ENCODE measurements at regions not wholly inside any gene's neighbourhood (a gene's known extent, or its start where the extent isn't known, plus 50 kb on each side); places are given as distances from the start of the nearest gene placed in this dataset.

DNA sequence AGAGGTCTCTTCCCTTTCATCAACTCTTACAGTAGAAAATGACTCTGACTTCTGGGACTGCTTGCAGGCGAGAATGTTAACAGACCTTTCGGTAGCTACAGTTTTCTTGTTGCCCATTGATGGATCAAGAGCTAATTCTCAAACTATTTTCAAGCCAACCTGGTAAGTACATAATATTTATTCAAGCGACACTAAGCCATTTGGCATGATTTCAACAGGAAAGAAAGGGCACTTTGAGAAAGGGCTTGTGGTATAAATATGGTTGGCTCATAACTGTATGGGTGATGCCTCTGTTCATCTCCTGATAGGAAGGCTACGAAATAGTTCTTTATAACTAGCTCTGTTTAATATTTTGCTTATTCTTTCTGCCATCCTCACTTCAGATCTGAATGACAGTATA lies 196.2 kb upstream of the CNTN4 start:
- DNase-seq (no peak), ATAC-seq (ENCODE audit: poor library complexity) (no peak)
- intact Hi-C loops (cut with DNase I) = no loop called here

GRCh38 chr3:1903111-1903510 lies 195.6 kb upstream of the CNTN4 start:
- ATAC-seq (ENCODE audit: poor library complexity) (no peak), DNase-seq (no peak)
- intact Hi-C loops (cut with DNase I) = no loop called here

GRCh38 chr3:1907911-1908310 lies 190.8 kb upstream of the CNTN4 start:
- DNase-seq (no peak), ATAC-seq (ENCODE audit: poor library complexity) (no peak)
- intact Hi-C loops (cut with DNase I) = no loop called here

DNA sequence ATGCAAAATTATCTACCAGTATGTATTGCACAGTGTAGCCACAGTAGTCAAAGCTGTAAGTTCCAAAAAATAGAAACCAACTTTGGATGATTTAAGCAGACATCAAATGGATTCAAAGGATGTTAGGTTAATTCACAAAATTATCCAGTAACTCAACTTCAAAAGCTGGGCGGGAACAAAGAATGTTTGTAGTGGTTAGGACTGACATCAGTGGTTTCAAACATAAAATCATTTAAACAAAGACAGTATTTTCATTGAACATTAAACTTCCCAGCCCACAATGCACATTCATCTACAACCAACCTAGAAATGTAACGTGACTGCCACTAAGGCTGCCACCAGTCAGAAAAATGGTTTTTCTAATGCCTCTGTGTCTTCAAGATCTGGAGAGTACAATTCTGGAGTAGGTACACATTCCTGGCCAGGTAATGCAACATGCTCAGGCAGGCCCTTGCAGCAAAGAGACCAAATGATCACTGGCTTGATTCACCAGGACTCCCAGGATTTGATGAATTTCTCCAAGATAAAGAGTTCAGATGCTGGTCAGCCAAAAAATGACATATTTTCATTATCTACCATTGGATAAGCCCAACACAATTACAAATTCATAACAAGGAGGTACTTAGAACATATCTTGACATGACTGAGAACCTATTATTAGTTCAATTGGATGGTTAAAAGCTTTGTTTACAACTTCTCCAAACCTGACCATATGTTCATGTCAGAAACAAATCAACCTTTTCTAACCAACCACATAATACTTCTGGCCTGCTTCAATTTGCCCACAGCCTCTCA lies 189.8 kb upstream of the CNTN4 start:
- no peak for DNase-seq
- ATAC-seq (ENCODE audit: poor library complexity) = no peak
- intact Hi-C loops (cut with DNase I) = no loop called here

DNA sequence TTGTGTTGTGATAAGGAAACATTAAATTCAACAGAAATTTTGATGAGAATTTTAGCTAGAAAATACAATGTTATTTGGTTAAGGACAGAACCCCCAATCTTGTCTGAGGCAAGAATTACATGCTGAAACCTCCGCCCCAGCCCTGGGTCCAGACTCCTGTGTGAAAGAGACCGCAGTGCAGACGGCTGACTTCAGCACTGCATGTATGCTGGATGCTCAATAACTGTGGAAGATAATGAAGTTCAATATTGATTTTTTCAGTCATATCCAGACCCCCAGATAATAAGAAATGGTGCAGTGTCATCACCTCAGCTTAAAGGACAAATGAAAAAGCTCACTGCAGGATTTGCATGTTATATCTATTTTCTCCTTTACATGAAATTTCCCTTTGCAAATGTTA lies 188.3 kb upstream of the CNTN4 start:
- intact Hi-C loops (cut with DNase I) = no loop called here
- DNase-seq = no peak
- no peak for ATAC-seq (ENCODE audit: poor library complexity)

- DNase-seq = no peak
- no peak for ATAC-seq (ENCODE audit: poor library complexity)
- intact Hi-C loops (cut with DNase I) = no loop called here
Measured at GRCh38 chr3:1929788-1930414, 168.8 kb upstream of the CNTN4 start.

- intact Hi-C loops (cut with DNase I) = no loop called here
- DNase-seq (no peak), ATAC-seq (ENCODE audit: poor library complexity) (no peak)
Measured at GRCh38 chr3:1938975-1939374, 159.7 kb upstream of the CNTN4 start.

DNA sequence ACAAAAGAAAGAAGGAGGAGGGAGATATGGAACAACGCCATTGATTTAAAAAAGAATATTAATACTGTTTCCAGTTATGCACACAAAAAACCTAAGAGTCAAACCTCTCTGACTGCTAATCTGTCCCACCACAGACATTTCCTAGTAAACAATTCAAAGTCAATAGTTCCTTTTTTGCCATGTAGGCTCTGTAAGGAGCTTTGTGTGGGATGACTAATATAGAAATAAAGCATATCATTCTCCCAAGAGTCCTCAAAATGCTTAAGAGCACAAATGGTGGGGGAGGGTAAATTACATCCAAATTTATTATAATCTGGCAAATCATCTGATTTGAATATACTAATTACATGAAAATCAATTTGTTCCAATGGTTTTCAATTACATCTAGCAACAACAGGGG lies 155.9 kb upstream of the CNTN4 start:
- DNase-seq = no peak
- ATAC-seq (ENCODE audit: poor library complexity) = no peak
- intact Hi-C loops (cut with DNase I) = no loop called here

- DNase-seq = no peak
- intact Hi-C loops (cut with DNase I) = no loop called here
- ATAC-seq (ENCODE audit: poor library complexity) = no peak
Measured at GRCh38 chr3:1943395-1944118, 155.1 kb upstream of the CNTN4 start.

DNA sequence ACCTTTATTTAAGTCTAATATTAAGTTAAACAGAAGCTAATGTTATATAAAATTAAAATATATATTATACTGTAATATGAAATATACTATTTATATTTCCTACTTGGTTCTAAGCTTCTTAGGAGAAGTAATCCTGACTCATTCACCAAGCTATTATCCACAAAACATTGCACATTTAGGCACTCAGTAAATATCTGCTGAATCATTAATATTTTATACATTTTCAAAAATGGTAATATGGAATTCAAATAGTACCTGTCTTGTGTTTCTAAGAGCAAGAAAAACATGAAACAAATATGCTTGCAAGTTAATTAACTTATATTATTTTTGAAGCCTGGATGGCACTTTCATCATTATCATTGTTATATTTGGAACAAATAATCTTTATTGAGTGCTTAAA lies 153.0 kb upstream of the CNTN4 start:
- intact Hi-C loops (cut with DNase I) = no loop called here
- DNase-seq (no peak), ATAC-seq (ENCODE audit: poor library complexity) (no peak)

DNA sequence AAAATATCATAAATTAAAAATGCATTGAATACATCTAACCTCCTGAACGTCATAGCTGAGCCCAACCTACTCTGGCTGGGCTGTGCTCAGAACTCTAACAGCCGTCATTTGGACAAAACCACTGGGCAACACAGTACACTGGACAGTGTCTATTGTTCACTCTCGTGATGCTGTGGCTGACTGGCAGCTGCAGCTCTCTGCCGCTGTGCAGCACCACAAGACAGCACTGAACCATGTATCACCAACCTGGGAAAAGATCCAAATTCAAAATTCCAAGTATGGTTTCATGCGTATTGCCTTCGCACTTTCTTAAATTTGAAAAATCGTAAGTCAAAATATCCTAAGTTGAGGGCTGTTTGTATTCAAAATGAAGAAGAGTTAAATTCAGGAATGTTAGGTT lies 145.1 kb upstream of the CNTN4 start:
- ATAC-seq (ENCODE audit: poor library complexity) (no peak), DNase-seq (no peak)
- intact Hi-C loops (cut with DNase I) = no loop called here

GRCh38 chr3:1954632-1955031 lies 144.0 kb upstream of the CNTN4 start:
- no peak for DNase-seq
- intact Hi-C loops (cut with DNase I) = no loop called here
- ATAC-seq (ENCODE audit: poor library complexity) = no peak

DNA sequence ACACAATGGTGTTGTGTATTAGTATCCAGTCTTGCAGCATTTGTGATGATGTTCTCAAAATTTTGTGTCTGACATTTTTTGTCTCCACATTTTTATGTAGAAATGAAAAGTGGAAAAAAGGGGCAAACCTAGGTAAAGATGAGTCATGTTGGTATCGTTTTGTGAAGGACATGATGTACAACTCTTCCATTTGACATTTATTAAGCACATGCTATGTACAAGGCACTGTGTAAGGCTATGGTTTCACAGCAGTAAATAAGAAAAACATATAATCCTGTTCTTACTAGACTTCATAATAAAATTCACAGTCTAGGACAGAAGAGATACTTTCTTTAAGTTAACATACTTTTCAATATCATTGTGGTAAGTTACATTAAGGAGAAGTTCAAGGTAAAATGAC lies 143.5 kb upstream of the CNTN4 start:
- intact Hi-C loops (cut with DNase I) = no loop called here
- no peak for DNase-seq
- no peak for ATAC-seq (ENCODE audit: poor library complexity)

DNA sequence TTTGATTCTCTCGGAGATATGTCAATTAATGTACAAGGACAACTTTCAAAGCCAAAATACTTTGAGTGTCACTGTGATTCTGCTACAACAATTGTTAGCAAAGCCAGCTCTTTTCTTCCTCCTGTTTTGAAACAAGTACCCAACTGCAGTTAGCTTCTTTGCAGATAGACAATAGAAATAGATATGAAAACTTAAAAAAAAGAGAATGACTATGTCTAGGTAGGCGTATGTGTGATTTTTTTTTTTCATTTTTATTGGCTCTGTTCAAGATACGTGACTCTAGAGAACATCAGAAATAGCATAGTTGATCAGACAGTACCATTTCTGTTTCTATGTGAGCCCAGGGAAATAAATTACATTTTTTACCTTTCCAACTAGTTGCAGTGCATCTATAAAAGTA lies 142.9 kb upstream of the CNTN4 start:
- intact Hi-C loops (cut with DNase I) = no loop called here
- no peak for ATAC-seq (ENCODE audit: poor library complexity)
- no peak for DNase-seq

DNA sequence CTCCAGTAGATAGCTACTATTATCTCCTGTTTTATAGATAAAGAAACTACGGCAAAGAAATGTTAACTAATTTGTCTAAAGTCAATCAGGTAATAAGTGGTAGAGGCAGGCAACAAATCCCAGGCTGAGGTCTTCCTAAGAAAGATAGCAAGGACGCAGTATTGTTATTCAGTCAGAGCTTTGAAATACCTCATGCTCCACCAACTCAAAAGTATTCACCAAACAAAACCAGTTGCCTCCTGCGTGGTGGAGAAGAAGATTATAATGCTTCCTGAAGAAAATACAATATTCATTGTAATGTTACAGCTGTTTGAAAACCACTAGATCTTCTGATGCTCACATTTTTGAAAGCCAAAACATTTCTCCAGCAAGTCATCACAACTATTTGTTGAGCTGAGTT lies 138.2 kb upstream of the CNTN4 start:
- DNase-seq (no peak), ATAC-seq (ENCODE audit: poor library complexity) (no peak)
- intact Hi-C loops (cut with DNase I) = no loop called here

- intact Hi-C loops (cut with DNase I) = no loop called here
- DNase-seq = no peak
Measured at GRCh38 chr3:1962396-1963088, 136.1 kb upstream of the CNTN4 start.

GRCh38 chr3:1963896-1964295 lies 134.8 kb upstream of the CNTN4 start:
- no peak for ATAC-seq (ENCODE audit: poor library complexity)
- DNase-seq = no peak
- intact Hi-C loops (cut with DNase I) = no loop called here

More at GRCh38 chr3:1962396-1963088, 136.1 kb upstream of the CNTN4 start:
- no peak for ATAC-seq (ENCODE audit: poor library complexity)

DNA sequence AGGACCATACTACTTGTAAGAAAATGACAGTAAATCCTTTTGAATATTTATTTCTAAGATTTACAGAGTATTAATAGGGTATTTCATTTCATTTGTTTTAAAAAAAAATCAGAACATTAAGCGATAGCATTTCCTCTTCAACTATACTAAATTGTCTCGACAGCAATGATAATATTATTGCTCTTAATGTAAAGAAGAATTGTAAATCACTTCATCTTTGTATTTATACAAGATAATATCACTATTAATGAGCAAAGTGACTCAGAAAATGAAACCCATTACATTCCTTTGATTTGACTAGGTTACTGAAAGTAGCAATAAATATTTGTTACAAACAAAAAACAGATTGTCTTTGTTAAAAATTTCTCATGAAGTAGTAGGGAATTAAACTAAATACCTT lies 131.1 kb upstream of the CNTN4 start:
- no peak for ATAC-seq (ENCODE audit: poor library complexity)
- intact Hi-C loops (cut with DNase I) = no loop called here
- no peak for DNase-seq

GRCh38 chr3:1969281-1969680 lies 129.4 kb upstream of the CNTN4 start:
- no peak for ATAC-seq (ENCODE audit: poor library complexity)
- intact Hi-C loops (cut with DNase I) = no loop called here
- no peak for DNase-seq

DNA sequence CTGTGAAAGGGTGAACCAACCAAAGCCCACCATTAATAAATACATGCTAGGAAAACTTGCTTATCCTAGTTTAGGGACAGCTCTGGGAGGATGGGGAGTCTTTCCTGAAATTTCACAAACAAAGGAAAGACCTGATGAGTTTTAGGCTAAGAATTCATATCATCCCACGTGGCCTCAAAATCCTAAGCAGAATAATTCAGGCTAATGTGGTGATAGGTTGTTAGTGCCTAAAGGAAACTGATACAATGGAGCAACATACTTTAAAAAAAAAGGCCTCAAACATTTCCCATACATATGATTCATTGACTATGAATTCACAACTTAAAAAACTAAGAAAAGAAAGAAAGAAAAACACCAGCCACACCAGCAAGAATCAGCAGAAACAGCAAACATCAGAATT lies 126.9 kb upstream of the CNTN4 start:
- intact Hi-C loops (cut with DNase I) = no loop called here
- ATAC-seq (ENCODE audit: poor library complexity) (no peak), DNase-seq (no peak)
